ENCODE measurements at regions not wholly inside any gene's neighbourhood (a gene's known extent, or its start where the extent isn't known, plus 50 kb on each side); places are given as distances from the start of the nearest gene placed in this dataset.
A peak's percentile ranks its signal among the peaks of the same experiment; 100 is the strongest.

DNA sequence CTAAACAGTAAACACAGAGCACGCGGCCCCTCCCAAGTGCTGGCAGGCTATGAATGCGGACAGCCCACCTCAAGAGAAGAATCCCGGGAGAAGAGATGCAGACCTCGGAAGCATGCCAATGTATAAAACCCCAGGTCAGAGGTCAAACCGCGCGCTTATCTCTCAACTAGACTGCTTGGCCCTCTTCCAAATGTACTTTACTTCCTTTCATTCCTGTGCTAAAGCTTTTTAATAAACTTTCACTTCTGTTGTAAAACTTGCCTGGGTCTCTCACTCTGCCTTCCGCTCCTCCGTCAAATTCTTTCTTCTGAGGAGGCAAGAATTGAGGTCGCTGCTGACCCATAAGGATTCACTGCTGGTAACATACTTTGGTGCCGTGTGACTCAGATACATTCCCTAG, 216.0 kb downstream of the S1PR1 start:
- H3K9me3 ChIP-seq (ENCODE audit: insufficient read depth, low read depth, low read length) = no peaks in the 10 kb centered on the region
- H3K27me3 ChIP-seq (ENCODE audit: insufficient read depth, low read length, poor library complexity, severe bottlenecking) = no peaks in the 10 kb centered on the region
- H3K9me2 ChIP-seq (replicated peaks; ENCODE audit: low read depth, low read length) = no peaks in the 10 kb centered on the region
- H3K9ac ChIP-seq (ENCODE audit: low read depth, low read length, poor library complexity, severe bottlenecking) = no peak overlapping the region
- no peaks in the 10 kb centered on the region for H3F3A ChIP-seq (ENCODE audit: low read depth)
- no peaks in the 10 kb centered on the region for H4K20me1 ChIP-seq (ENCODE audit: insufficient read depth, low read length, poor library complexity, severe bottlenecking)
- TF ChIP-seq EZH2phosphoT487 (IDR thresholded peaks at IDR 0.05; ENCODE audit: borderline replicate concordance) = no peak
- TF ChIP-seq, protein P1, sequence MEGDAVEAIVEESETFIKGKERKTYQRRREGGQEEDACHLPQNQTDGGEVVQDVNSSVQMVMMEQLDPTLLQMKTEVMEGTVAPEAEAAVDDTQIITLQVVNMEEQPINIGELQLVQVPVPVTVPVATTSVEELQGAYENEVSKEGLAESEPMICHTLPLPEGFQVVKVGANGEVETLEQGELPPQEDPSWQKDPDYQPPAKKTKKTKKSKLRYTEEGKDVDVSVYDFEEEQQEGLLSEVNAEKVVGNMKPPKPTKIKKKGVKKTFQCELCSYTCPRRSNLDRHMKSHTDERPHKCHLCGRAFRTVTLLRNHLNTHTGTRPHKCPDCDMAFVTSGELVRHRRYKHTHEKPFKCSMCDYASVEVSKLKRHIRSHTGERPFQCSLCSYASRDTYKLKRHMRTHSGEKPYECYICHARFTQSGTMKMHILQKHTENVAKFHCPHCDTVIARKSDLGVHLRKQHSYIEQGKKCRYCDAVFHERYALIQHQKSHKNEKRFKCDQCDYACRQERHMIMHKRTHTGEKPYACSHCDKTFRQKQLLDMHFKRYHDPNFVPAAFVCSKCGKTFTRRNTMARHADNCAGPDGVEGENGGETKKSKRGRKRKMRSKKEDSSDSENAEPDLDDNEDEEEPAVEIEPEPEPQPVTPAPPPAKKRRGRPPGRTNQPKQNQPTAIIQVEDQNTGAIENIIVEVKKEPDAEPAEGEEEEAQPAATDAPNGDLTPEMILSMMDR (conservative IDR thresholded peaks at IDR 0.05; ENCODE audit: low read length) = no peak
- no peak overlapping the region for H3K4me3 ChIP-seq (ENCODE audit: low read length, poor library complexity, severe bottlenecking)
- H2AFZ ChIP-seq (ENCODE audit: low read length) = no peak overlapping the region
- no peaks in the 10 kb centered on the region for H3K36me3 ChIP-seq (ENCODE audit: insufficient read depth, low read length)
- no peaks in the 10 kb centered on the region for H3K79me2 ChIP-seq (ENCODE audit: insufficient read depth, low read length)
- peaks cover 25% of the 10 kb centered on the region for H3K4me1 ChIP-seq (ENCODE audit: insufficient read depth, low read length, poor library complexity, severe bottlenecking)
- no peak overlapping the region for H3K4me2 ChIP-seq (ENCODE audit: low read depth, low read length, poor library complexity, severe bottlenecking)

DNA sequence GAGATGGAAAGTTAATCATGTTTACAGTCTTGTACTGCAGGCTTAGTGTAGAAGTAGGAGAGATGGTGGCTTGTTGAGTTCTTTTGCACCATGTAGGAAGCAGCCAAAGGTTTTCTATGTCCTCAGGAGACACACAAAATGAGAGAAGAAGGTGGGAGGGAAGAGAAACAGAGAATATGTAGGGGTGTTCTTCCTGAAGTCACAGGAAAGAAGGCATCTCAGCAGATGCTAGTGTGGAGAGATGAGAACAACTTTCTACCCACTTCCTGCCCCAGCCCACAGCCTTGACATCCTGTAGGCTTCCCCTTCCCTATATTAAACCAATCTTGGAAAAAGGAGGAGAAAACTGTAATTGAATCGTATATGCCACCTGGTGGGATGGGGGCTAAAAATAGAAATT, 217.0 kb downstream of the S1PR1 start:
- H3K4me2 ChIP-seq (ENCODE audit: low read depth, low read length, poor library complexity, severe bottlenecking) = peak overlapping the region; percentile 65

GRCh38 chr1:101455166-101455565, 218.3 kb downstream of the S1PR1 start:
- Histone ChIP-seq H3K9me2 (replicated peaks; ENCODE audit: low read depth, low read length) (no peaks in the 10 kb centered on the region), H3K4me3 (ENCODE audit: low read length, poor library complexity, severe bottlenecking) (no peak overlapping the region), H3K4me1 (ENCODE audit: insufficient read depth, low read length, poor library complexity, severe bottlenecking) (peaks cover 25% of the 10 kb centered on the region), H3K4me2 (ENCODE audit: low read depth, low read length, poor library complexity, severe bottlenecking) (no peak overlapping the region), H3K9ac (ENCODE audit: low read depth, low read length, poor library complexity, severe bottlenecking) (no peak overlapping the region), H3F3A (ENCODE audit: low read depth) (no peaks in the 10 kb centered on the region), H3K27me3 (ENCODE audit: insufficient read depth, low read length, poor library complexity, severe bottlenecking) (no peaks in the 10 kb centered on the region), H3K36me3 (ENCODE audit: insufficient read depth, low read length) (no peaks in the 10 kb centered on the region), H3K79me2 (ENCODE audit: insufficient read depth, low read length) (no peaks in the 10 kb centered on the region), H3K9me3 (ENCODE audit: insufficient read depth, low read depth, low read length) (no peaks in the 10 kb centered on the region), H2AFZ (ENCODE audit: low read length) (no peak overlapping the region), H4K20me1 (ENCODE audit: insufficient read depth, low read length, poor library complexity, severe bottlenecking) (no peaks in the 10 kb centered on the region)
- no peak for TF ChIP-seq EZH2phosphoT487 (IDR thresholded peaks at IDR 0.05; ENCODE audit: borderline replicate concordance)
- TF ChIP-seq, protein P1 (conservative IDR thresholded peaks at IDR 0.05; ENCODE audit: low read length) = peak; percentile 28

More for the DNA sequence above, 217.0 kb downstream of the S1PR1 start:
- Histone ChIP-seq H3K27me3 (ENCODE audit: insufficient read depth, low read length, poor library complexity, severe bottlenecking) (no peaks in the 10 kb centered on the region), H3K9me2 (replicated peaks; ENCODE audit: low read depth, low read length) (no peaks in the 10 kb centered on the region), H3K9me3 (ENCODE audit: insufficient read depth, low read depth, low read length) (no peaks in the 10 kb centered on the region), H2AFZ (ENCODE audit: low read length) (peak overlapping the region; percentile 71), H3K4me3 (ENCODE audit: low read length, poor library complexity, severe bottlenecking) (peak overlapping the region; percentile 33), H3K4me1 (ENCODE audit: insufficient read depth, low read length, poor library complexity, severe bottlenecking) (peaks cover 25% of the 10 kb centered on the region), H3K9ac (ENCODE audit: low read depth, low read length, poor library complexity, severe bottlenecking) (peak overlapping the region; percentile 39), H4K20me1 (ENCODE audit: insufficient read depth, low read length, poor library complexity, severe bottlenecking) (no peaks in the 10 kb centered on the region), H3K79me2 (ENCODE audit: insufficient read depth, low read length) (no peaks in the 10 kb centered on the region), H3F3A (ENCODE audit: low read depth) (no peaks in the 10 kb centered on the region), H3K36me3 (ENCODE audit: insufficient read depth, low read length) (no peaks in the 10 kb centered on the region)
- TF ChIP-seq EZH2phosphoT487 (IDR thresholded peaks at IDR 0.05; ENCODE audit: borderline replicate concordance) = no peak
- TF ChIP-seq, protein P1 (conservative IDR thresholded peaks at IDR 0.05; ENCODE audit: low read length) = no peak

All from Loucy (cell line).